GM03348 (cell line): ENCODE measurements at regions not wholly inside any gene's neighbourhood (a gene's known extent, or its start where the extent isn't known, plus 50 kb on each side); places are given as distances from the start of the nearest gene placed in this dataset.
"Not testable (repeated sequence)": the region's sequence is repeated elsewhere in the genome, so short reads cannot be mapped to it uniquely, and the experiment has no call there.

Experiments used
- DNase-seq: peaks from one replicate; pipeline ENCODE4 v3.0.0; 2012; ENCODE audit warnings: low spot score

- no peak for DNase-seq
Observed at GRCh38 chr6:165793287-165793825, 130.3 kb upstream of the PDE10A start.

- no peak for DNase-seq
Observed at GRCh38 chr6:165791876-165792437, 128.9 kb upstream of the PDE10A start.

- DNase-seq = no peak
Observed at GRCh38 chr6:165791306-165791705, 128.3 kb upstream of the PDE10A start.

GRCh38 chr6:165782812-165783211 lies 119.8 kb upstream of the PDE10A start:
- DNase-seq = no peak

GRCh38 chr6:165782134-165782533 lies 119.1 kb upstream of the PDE10A start:
- DNase-seq = no peak

GRCh38 chr6:165777680-165778079 lies 114.6 kb upstream of the PDE10A start:
- DNase-seq = no peak

GRCh38 chr6:165776691-165777090 lies 113.7 kb upstream of the PDE10A start:
- DNase-seq = no peak

- DNase-seq = no peak
Observed at GRCh38 chr6:165775721-165776120, 112.7 kb upstream of the PDE10A start.

GRCh38 chr6:165774903-165775601 lies 112.0 kb upstream of the PDE10A start:
- no peak for DNase-seq

- no peak for DNase-seq
Observed at GRCh38 chr6:165770397-165771082, 107.5 kb upstream of the PDE10A start.

GRCh38 chr6:165769884-165770283 lies 106.8 kb upstream of the PDE10A start:
- no peak for DNase-seq

- no peak for DNase-seq
Observed at GRCh38 chr6:165769401-165769800, 106.4 kb upstream of the PDE10A start.

GRCh38 chr6:165768961-165769360 lies 105.9 kb upstream of the PDE10A start:
- DNase-seq = no peak

GRCh38 chr6:165767228-165767627 lies 104.2 kb upstream of the PDE10A start:
- no peak for DNase-seq

GRCh38 chr6:165766457-165766856 lies 103.4 kb upstream of the PDE10A start:
- DNase-seq = no peak

GRCh38 chr6:165766026-165766425 lies 103.0 kb upstream of the PDE10A start:
- no peak for DNase-seq

GRCh38 chr6:165765256-165765655 lies 102.2 kb upstream of the PDE10A start:
- DNase-seq = not testable (repeated sequence)

GRCh38 chr6:165762876-165763275 lies 99.8 kb upstream of the PDE10A start:
- no peak for DNase-seq

- no peak for DNase-seq
Observed at GRCh38 chr6:165762125-165762524, 99.1 kb upstream of the PDE10A start.

- no peak for DNase-seq
Observed at GRCh38 chr6:165760803-165761185, 97.8 kb upstream of the PDE10A start.

GRCh38 chr6:165760126-165760802 lies 97.2 kb upstream of the PDE10A start:
- no peak for DNase-seq

GRCh38 chr6:165758441-165758840 lies 95.4 kb upstream of the PDE10A start:
- DNase-seq = no peak

- no peak for DNase-seq
Observed at GRCh38 chr6:165755583-165755982, 92.5 kb upstream of the PDE10A start.
